ENCODE measurements at regions not wholly inside any gene's neighbourhood (a gene's known extent, or its start where the extent isn't known, plus 50 kb on each side); places are given as distances from the start of the nearest gene placed in this dataset.

GRCh38 chr10:36129051-36129450, 487.0 kb upstream of the FZD8 start:
- no peak for TF ChIP-seq EZH2 (IDR thresholded peaks at IDR 0.05; ENCODE audit: low read depth)
- no peak for TF ChIP-seq CTCF (conservative IDR thresholded peaks at IDR 0.05)
